ENCODE measurements at regions not wholly inside any gene's neighbourhood (a gene's known extent, or its start where the extent isn't known, plus 50 kb on each side); places are given as distances from the start of the nearest gene placed in this dataset.

- no peak for TF ChIP-seq GATA2 (IDR thresholded peaks at IDR 0.05; ENCODE audit: low read depth, low read length)
- no peak for TF ChIP-seq GATA3 (IDR thresholded peaks at IDR 0.05; ENCODE audit: low read depth, low read length)
These were observed 282.3 kb downstream of the SEMA3D start for GRCh38 chr7:84904561-84904960.

Measured in SH-SY5Y (cell line).